ENCODE measurements at regions not wholly inside any gene's neighbourhood (a gene's known extent, or its start where the extent isn't known, plus 50 kb on each side); places are given as distances from the start of the nearest gene placed in this dataset.

GRCh38 chr3:30945291-30945690 lies 50.8 kb upstream of the GADL1 start:
- H3K36me3 ChIP-seq = no peaks in the 10 kb centered on the region
- TF ChIP-seq CTCF (IDR thresholded peaks at IDR 0.05) (no peak), POLR2A (IDR thresholded peaks at IDR 0.05) (no peak)
- H3K9me3 ChIP-seq = no peaks in the 10 kb centered on the region
- H3K27me3 ChIP-seq = no peaks in the 10 kb centered on the region
- H3K4me3 ChIP-seq = no peak overlapping the region
- H3K27ac ChIP-seq = no peak overlapping the region
- DNase-seq = no peak
- H3K4me1 ChIP-seq = no peaks in the 10 kb centered on the region

GRCh38 chr3:30948426-30948825 lies 54.0 kb upstream of the GADL1 start:
- Histone ChIP-seq H3K9me3 (no peaks in the 10 kb centered on the region), H3K27me3 (no peaks in the 10 kb centered on the region), H3K4me1 (no peaks in the 10 kb centered on the region), H3K36me3 (no peaks in the 10 kb centered on the region), H3K27ac (no peak overlapping the region), H3K4me3 (no peak overlapping the region)
- no peak for TF ChIP-seq CTCF (IDR thresholded peaks at IDR 0.05)
- DNase-seq = no peak

- H3K27ac ChIP-seq = no peak overlapping the region
- TF ChIP-seq CTCF (IDR thresholded peaks at IDR 0.05) (no peak), POLR2A (IDR thresholded peaks at IDR 0.05) (no peak)
- no peaks in the 10 kb centered on the region for H3K36me3 ChIP-seq
- no peak for DNase-seq
- H3K4me1 ChIP-seq = no peaks in the 10 kb centered on the region
- no peaks in the 10 kb centered on the region for H3K27me3 ChIP-seq
- no peak overlapping the region for H3K4me3 ChIP-seq
- H3K9me3 ChIP-seq = no peaks in the 10 kb centered on the region
These were observed 57.4 kb upstream of the GADL1 start for GRCh38 chr3:30951826-30952225.

GRCh38 chr3:30952786-30953185 lies 58.3 kb upstream of the GADL1 start:
- H3K27ac ChIP-seq = no peak overlapping the region
- no peaks in the 10 kb centered on the region for H3K4me1 ChIP-seq
- H3K9me3 ChIP-seq = no peaks in the 10 kb centered on the region
- no peaks in the 10 kb centered on the region for H3K36me3 ChIP-seq
- DNase-seq = no peak
- TF ChIP-seq CTCF (IDR thresholded peaks at IDR 0.05) (no peak), POLR2A (IDR thresholded peaks at IDR 0.05) (no peak)
- H3K4me3 ChIP-seq = no peak overlapping the region
- H3K27me3 ChIP-seq = no peaks in the 10 kb centered on the region

GRCh38 chr3:30954426-30954825 lies 60.0 kb upstream of the GADL1 start:
- Histone ChIP-seq H3K27me3 (no peaks in the 10 kb centered on the region), H3K36me3 (no peaks in the 10 kb centered on the region), H3K9me3 (peaks cover 0 to 3% (median 0%) of the 10 kb centered on the region in 4 donors), H3K4me3 (no peak overlapping the region), H3K4me1 (no peaks in the 10 kb centered on the region), H3K27ac (no peak overlapping the region)
- no peak for TF ChIP-seq CTCF (IDR thresholded peaks at IDR 0.05)
- TF ChIP-seq POLR2A (IDR thresholded peaks at IDR 0.05) = no peak
- no peak for DNase-seq

- H3K27me3 ChIP-seq = no peaks in the 10 kb centered on the region
- TF ChIP-seq POLR2A (IDR thresholded peaks at IDR 0.05) = no peak
- no peak for TF ChIP-seq CTCF (IDR thresholded peaks at IDR 0.05)
- peaks cover 0 to 3% (median 0%) of the 10 kb centered on the region in 4 donors for H3K9me3 ChIP-seq
- no peak overlapping the region for H3K4me3 ChIP-seq
- no peaks in the 10 kb centered on the region for H3K36me3 ChIP-seq
- no peak for DNase-seq
- H3K27ac ChIP-seq = no peak overlapping the region
- no peaks in the 10 kb centered on the region for H3K4me1 ChIP-seq
These were observed 67.6 kb upstream of the GADL1 start for GRCh38 chr3:30962084-30962483.

All from Peyer's patch (tissue), 4 donors.